ENCODE measurements at regions not wholly inside any gene's neighbourhood (a gene's known extent, or its start where the extent isn't known, plus 50 kb on each side); places are given as distances from the start of the nearest gene placed in this dataset.
"Not testable (repeated sequence)": the region's sequence is repeated elsewhere in the genome, so short reads cannot be mapped to it uniquely, and the experiment has no call there.

DNA sequence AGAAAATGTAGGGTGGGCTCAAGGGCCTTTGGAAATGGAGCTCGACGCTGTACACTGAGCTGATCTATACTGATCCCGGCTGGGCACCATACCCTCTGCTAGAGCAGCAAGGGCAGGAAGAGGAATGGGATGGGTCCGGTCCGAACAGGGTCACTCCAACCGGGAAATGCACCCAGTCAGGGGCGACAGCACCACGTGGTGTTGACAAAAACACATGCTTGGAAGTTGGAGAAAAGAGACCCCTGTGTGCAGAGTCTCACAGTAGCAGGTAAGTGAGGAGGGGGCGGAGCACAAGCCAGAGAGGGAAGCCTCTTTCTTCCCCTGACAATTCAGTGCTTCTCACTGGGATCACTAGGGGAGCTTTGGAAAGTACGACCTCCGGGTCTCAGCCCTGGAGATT is 84.1 kb upstream of the ASB18 start:
- FAIRE-seq, result no peak

DNA sequence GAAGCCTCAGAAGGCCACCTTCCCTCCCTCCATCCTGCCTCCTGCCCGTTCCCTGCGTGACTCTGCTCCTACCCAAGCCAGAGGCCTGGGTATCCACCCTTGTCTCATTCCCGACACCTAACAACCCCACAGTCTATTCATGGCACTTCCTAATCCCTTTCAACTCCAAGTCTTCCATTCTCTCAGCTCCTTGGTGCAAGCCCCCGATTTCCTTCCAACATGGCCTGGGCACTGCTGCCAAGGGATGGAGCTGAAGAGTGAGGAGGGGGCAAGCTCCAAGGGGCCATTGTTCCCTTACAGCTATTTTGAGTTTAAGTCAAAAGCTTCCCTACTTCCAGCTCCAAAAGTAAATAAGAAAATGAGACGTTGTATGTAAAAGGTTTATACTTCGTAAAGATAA is 84.8 kb upstream of the ASB18 start:
- FAIRE-seq, result no peak

DNA sequence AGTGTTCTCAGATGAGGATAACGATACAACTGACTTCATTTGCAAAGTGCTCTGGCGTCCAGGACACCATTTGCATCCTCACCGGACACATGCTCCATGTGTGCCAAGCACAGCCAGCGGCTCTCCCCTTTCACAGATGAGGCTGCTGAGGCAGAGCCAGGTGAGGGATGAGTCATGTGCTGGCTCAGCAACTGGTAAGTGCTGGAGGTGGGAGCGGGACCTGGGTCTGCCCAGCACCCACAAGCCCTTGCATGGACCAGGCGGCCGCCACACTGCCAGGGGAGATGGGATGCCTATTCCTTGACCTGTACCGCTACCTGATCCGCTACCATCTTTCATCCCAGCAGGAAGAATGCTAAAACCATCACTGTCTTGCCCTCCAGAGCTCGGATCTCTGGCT is 86.2 kb upstream of the ASB18 start:
- no peak for FAIRE-seq

DNA sequence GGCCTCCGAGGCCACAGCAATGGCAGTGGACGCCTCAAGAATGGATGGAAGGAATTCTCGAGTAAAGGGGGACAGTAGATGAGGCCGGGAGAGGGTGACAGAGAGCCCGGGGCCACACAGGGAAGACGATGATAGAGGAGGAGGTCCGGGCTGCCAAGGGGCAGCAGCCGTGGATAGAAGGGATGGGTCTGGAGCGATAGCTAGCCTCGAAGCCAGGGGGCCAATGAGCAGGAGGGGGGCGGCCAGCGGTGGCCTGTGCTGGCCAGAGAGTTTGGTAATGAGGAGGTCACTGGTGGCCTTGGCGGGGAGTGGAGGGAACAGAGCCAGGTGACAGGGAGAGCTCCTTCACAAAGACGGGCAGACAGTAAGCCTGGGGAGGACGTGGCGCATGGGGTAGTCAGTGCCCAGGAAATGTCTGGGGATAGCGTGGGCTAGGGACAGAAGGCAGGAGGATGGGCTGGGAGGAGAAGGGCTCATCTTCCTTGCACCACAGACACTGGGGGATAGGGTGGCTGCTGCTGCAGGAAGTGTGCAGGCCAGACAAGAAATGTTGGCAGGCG is 87.8 kb upstream of the ASB18 start:
- no peak for FAIRE-seq

DNA sequence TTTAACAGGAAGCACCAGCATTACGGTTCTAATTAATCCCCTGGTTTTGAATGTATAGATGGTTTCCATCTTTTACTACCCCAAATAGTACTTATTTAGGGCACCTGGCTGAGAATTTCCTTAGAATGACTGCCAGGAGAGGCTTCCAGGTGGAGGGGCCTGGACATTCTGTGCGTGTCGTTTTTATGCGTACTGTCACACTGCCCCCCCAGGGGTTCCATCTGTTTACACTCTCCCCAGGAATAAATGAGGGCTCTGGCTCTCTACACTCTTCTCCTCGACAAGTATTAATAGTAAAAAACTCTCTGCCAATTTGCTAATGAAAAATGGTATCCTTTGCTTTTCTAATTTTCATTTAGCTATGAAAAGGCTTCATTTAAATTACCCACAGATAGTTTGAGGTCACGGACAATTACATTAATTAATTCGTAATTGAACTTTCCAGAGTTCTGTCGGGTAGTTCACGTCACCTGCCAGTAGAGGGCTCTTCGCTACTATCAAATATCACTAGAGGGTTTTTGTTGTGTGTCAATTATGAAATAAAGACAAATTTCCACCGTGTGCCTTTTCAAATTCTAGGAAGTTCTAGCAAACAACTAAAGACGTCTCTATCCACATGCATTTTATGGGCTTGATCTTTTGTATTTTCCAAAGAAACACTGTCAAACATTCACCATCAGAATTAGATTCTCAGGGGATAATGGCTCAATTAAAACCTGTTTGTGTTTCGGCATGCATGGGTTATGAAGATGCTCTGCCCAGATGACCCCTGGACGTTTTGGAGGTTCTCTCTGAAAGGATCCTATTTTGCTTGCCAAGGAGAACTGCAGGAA is 88.8 kb upstream of the ASB18 start:
- peak; percentile 85 for FAIRE-seq

DNA sequence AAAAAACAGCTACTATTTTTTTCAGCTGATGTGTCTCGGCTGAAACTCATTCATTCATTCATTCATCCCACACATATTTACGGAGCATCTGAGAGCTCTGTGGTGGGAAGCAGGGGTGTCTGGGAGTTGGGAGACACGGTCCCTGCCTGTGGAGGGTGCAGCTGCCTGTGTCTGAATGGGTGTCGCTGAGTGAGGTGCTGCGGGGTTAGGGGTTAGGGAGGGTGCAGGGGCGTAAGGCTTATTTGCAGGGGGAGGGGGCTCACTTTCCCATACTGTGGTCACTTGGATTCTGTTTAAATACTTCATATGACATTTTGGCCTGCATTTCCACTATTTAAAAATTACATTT is 89.4 kb upstream of the ASB18 start:
- FAIRE-seq, result no peak

DNA sequence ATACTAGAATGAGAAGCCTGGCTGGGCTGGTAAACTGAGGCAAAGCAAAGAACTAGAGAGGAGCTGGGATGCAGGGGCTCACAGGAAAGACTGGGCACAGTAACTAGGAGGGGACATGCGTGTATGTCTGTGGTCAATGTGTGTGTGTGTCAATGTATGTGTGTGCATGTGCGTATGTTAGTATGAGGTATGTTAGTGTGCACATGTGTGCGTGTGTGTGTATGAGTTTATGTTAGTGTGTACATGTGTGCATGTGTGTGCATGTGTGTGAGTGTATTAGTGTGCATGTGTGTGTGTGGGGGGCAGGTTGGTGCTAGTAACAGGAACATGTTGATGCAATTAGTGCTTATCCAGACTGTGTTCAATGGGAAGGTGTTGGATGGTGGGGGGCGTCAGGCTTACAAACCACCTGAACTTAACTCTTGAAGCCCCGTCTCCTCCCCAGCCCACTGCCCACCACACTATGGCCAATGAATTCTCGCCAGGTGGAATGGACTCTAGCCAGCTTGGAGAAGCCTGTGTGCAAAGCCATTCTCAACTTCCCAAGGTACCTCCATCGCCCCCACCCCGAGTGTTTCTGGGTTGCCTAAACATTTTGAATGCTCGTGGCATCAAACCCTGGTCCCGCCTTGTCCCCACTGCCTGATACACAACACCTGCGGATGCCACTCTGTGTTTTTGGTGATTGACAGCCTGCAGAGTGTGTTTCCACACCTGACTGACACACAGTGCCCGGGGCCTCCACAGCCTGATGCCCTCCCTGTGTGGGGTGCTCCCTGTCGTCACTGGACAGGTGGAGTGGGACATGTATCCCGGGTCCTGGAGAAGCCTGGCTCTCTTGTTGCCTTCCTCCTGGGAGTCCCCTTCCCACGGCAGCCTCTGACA is 90.1 kb upstream of the ASB18 start:
- no peak for FAIRE-seq

DNA sequence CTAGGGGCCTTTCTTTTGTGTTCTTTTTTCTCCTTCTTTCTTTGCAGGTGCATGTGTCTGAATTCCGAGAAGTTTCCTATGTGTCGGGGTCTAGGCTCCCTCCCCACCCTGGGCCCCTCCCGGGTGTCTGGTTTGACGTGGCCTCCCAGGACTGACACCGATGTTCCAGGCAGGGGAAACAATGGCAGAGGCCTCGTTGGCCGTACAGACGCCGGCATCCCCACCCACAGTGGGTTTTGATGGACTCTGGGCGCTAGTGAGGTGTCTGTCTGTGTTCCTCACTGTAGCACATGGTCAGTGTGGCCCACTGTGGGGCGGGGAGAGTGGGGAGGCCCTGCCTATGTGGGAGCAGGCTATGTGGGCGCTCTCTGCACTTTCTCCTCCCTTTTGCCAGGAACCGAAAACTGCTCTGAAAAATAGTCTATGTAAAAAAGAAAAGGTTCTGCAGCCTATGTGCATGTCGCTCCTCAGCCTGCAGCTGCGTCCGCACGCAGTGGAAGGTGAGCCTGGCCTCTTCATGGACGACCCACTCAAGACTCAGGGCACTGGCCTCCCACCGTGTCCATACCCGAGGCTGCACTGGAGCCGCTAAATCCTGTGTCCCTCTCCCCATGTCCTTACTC is 90.9 kb upstream of the ASB18 start:
- no peak for FAIRE-seq

DNA sequence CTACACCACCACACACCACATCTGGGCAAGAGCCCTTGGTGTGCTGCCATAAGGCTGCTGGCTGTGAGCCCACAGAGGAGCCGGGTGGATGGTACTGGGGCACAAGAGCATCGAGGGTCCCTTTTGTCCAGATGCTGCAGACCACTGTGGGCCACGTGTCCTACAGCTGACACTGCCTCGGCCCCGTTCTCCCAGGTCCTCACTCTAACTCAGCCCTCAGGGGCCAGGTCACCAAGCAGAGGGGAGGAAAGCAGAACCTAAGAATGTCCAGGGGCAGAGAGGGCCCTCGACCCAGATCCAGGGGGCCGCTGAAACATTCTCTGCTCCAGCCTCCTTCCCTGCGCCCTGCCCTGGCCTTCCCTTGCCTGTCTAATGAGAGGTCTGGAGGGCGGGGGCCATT is 91.7 kb upstream of the ASB18 start:
- FAIRE-seq, result no peak

DNA sequence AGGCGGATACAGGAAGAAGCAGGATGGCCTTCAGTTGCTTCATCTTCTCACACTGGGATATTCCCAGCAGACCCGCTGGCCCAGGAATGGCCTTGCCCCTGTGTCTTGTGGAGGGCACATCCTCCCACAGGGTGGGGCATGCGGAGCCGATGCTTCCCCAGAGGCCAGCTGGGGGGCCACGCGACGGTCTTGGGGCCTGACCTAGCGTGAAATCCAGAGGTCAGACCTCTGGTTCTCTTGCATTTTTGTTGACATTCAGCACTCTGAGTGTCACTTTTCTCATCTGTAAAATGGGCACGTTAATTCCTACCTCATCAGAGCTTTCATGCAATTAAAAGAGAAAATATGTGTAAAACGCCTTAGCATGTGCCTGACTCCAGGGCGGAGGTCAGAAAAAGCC is 92.1 kb upstream of the ASB18 start:
- not testable (repeated sequence) for FAIRE-seq

DNA sequence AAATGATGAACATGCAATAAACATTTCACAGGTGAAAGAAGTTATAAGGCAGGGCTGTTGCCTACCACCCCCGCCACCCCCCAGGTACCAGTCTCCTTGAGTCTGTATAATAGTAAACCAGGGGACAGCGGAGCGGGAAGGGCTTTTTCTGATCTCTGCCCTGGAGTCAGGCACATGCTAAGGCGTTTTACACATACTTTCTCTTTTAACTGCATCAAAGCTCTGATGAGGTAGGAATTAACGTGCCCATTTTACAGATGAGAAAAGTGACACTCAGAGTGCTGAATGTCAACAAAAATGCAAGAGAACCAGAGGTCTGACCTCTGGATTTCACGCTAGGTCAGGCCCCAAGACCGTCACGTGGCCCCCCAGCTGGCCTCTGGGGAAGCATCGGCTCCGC is 94.3 kb upstream of the ASB18 start:
- not testable (repeated sequence) for FAIRE-seq

DNA sequence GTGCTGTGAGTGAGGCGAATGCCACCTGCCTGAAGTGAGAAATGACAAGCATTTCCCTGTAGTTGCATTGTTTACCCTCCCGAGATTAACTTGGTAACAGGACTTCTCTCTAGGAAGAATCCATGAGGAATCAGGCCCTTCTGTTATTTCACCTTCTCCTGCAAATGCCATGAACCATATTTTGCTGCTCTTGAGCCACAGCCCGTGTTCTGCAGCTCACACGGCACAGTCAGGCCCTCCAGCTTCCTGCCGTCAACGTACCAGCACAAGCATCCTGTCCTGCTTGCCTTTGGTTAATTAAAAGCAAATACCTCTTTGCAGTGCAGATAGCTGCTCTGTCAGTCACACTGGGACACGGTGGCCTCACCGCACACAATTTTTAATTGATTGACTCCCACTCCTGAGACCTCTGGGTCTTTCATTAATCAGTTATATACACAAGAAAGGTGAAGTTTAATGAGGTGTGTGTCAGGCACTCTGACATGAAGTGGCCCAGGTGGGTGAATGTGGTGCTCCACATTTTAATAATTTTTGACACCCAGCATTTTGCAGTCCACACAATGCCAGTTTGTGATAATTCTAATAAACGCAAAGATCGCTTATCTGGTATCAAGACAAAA is 95.3 kb upstream of the ASB18 start:
- no peak for FAIRE-seq

DNA sequence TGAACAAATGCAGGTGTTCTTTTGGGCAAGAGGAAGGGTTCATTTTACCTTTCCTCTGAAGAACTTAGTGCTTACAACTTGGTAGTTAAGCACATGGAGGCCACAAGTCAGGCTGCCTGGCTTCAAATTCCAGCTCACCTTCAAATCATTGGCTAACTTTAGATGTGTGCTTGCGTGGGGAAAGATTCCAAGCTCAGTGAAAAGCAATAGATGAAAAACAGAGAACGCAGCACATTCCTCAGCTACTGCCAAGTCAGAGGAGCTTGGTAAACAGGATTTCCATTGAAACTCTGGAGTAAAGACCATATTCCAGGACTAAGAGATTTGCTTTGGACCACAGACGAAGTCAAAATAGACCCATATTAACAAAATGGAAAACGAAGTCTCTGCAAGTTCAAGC is 96.3 kb upstream of the ASB18 start:
- no peak for FAIRE-seq

DNA sequence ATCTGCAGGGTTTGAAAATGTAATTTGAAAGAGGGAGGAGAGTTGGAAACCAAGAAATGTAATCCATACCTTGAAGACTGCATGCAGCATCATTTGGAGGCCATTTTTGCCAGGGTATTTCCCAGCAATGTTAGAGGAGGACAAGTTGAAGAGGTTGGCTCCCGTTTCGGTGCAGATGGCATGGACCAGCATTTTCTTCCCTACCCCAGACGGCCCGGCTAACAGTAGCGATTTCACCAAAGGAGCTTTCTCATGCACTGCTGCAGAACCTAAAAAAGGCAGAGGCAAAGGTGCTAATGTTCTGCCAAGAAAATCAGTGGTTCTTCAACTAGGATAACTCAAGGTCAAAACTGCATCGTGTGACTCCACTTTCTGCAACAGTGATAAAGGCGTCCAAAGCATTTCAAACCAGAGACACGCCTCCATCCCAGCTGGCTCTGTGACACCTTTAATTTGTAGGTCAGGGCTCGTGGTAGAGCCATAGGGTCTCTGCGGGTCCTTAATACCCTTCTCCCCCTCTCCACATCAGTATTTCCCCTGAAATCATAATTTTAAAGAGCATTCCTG is 99.6 kb upstream of the ASB18 start:
- no peak for FAIRE-seq

DNA sequence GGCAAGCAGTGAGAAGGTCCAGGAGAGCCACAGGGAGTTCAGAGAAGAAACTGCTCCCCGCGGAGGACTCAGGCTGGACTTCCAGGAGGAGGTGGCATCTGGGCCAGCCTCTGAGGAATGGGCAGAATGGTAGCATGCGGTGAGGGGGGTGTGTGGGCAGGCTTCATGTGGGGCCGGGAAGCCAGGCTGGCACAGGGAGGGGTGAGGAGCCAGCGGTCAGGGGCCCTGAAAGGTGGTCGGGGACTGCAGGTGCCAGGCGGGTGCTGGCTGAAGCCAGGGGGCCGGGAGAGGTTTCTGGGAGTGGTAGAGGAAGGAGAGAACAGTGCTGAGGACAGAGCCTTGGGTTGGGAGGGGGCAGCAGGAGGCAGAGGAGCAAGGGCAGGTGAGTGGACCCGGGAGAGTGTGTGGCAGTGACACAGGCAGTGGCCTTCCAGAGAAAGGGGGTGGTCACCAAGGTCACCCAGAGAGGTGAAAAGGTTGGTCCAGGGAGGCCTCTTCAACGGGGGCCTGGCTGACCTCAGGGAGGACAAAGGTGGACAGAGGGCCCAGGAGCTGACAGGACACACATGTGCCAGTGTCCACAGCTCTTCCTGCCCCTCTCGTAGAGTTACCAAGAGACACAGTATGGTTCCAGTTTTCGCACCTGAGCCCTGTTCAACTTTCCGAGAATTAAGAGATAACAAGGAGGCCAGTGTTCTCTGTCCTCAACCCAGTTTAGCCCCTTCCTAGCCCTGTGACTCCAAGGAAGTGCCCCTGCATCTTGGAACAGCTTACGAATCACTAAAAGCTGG is 101.2 kb upstream of the ASB18 start:
- no peak for FAIRE-seq

DNA sequence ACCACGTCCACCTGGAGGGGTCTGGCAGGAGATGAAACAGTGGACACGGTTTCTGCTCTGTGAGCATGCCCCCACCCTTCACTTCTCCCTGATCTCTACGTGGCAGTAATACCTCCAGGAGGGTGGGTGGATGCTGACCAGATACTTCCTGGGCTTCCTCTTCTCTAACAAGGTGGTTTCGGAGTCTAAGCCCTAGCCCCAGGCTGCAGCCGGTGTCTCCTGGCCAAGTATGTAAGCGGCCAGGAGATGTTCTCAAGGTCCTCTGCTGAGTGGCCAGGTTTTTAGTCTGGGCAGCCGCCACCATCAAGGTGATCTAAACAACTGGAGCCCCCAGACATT is 101.8 kb upstream of the ASB18 start:
- FAIRE-seq, result no peak

DNA sequence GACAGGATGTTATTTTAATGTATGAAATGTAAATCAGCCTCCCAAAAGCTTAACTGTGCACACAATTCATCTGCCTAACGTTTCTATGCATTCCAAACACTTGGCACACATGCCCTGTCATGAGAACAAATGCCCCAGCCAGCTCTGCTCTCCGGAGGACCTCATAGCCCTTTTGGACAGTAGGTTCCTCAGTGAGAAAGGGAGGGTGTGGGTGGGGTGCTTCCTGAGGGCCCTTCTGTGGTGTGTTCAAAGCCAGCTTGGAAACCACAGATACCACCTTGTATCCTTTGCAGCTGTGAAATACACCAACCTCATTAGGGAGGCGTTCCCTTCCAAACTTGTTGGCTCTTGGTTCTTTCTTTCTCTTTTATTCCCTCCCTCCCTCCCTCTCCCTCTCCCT is 102.2 kb upstream of the ASB18 start:
- no peak for FAIRE-seq

DNA sequence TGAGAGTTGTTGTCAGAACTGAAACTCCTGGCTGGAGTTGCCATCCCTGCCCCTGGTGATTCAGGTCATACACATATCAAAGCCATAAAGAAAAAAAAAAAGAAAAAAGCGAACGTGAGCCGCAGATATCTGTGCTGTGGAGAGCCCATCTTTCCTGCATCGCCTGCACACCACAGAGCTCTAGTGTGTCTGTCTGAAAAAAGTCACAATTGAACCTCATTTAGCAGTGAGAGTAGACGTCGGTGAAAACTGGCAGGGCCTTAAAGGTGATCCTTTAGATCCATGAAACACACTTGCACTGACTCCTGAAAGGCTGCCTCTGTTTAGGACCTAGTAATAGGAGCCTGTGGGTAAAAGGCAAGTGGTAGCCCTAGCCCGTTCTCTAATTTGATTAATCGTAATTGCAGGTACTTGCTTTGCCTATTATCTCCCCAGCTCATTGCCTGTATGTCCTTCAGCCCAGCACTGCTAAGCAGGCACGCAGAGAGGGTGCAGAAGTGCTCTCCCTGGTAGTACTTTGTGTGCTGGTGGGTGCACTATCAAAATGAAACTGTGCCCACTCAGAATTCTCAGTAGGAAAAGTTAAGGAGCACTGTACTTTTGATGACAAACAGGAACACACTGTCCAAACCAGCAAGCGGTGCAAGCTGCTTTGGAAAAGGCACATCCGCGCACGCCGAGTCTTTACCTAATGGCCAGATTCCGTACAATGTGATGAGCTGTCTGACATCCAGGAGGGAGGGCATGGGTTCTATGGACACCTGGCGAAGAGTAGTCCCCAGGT is 103.5 kb upstream of the ASB18 start:
- no peak for FAIRE-seq

DNA sequence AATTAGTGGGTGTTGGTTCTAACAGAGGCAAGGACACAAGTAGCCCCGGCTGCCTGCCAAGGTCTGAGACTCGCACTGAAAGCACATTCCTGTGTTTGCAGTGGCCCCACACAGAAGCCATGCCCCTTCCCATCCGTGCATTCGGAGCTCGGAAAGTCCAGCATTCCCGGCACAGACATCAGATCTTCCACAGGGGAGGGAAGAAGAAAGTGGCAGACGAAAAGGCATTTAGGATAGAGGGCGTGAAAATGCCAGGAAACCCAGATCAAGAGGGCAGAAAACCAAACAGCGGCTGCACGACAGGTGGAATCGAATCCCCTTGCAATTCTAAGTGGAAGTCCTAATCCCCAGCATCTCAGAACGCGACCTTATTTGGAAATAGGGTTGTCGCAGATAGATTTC is 105.5 kb upstream of the ASB18 start:
- FAIRE-seq, result no peak

DNA sequence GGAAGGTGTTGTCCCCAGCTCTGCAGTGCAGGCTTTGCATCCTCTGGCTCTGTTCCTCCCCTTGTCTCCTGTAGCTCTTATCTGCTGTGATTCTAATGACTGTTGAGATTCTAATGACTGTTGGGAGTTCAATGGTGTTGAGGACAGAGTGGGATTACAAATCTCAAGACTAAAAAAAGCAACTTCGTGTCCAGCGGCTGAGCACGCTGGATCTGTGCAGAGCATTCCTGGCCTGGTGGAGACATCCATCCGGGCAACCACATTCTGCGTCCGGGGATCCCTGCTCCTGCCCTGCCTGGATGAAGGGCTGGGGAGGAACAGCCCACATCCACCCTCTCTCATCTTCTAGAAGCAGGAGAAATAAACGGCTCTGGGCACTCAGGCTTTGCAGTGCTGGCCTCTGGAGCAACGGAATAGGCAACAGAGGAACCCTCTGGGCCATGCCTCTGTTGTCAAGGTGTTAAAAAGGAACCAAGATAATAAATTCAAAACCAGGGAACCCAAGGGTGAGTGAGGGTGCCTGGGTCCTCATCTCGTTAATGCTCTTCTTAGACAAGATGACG is 106.7 kb upstream of the ASB18 start:
- no peak for FAIRE-seq
